Thyroid gland (tissue), 4 donors: ENCODE measurements at regions not wholly inside any gene's neighbourhood (a gene's known extent, or its start where the extent isn't known, plus 50 kb on each side); places are given as distances from the start of the nearest gene placed in this dataset.

Experiments
- DNase-seq, 2 donors: peaks; one replicate each; pipeline ENCODE4 v3.0.0-alpha.2; 2019
- H3K27ac ChIP-seq, 3 donors: fragments of 200-600 bp; sonication (generic); 1 replicate in 2 of 3; 2 replicates in 1 of 3; pipeline ENCODE4 v1.5.1; 2016 to 2019; ENCODE audit warnings: mild to moderate bottlenecking in 1 of 3, moderate library complexity in 1 of 3
- H3K27me3 ChIP-seq: fragments of 200-600 bp; sonication (generic); one replicate; pipeline ENCODE4 v1.5.1; 2019
- H3K36me3 ChIP-seq, 2 donors: fragments of 200-600 bp; sonication (generic); one replicate each; pipeline ENCODE4 v1.5.1; 2016 to 2019
- H3K4me1 ChIP-seq, 2 donors: fragments of 200-600 bp; sonication (generic); one replicate each; pipeline ENCODE4 v1.5.1; 2017 to 2019
- H3K4me3 ChIP-seq, 3 donors: fragments of 200-600 bp; sonication (generic); replicated peaks in 1 of 3; 1 replicate in 2 of 3; 2 replicates in 1 of 3; pipeline ENCODE4 v1.5.1; 2016; ENCODE audit warnings: mild to moderate bottlenecking in 1 of 3
- H3K9me3 ChIP-seq: fragments of 200-600 bp; sonication (generic); one replicate; pipeline ENCODE4 v1.5.1; 2017
- POLR2A ChIP-seq, 2 donors: fragments of 450-650 bp; IDR thresholded peaks; one replicate each; pipeline ENCODE4 v1.6.1; 2017; ENCODE audit warnings: antibody characterized with exemption in 2 of 2, mild to moderate bottlenecking in 2 of 2, moderate library complexity in 1 of 2
- WGBS, 2 donors: methylation state at CpG; one replicate each; pipeline ENCODE4 v1.1.5; 2017; 5-methylcytosine and 5-hydroxymethylcytosine counted together
- intact Hi-C: fragments of 100-400 bp; cut with DNase I; formaldehyde crosslinking; loops from one replicate; pipeline ENCODE4 v1.15.1; 2023
- TF ChIP-seq, protein P1 (sequence below), 6 experiments: fragments of 200-600 bp in 3 of 6; fragments of 450-650 bp in 3 of 6; sonication (generic) in 3 of 6; IDR thresholded peaks; one replicate each; pipeline ENCODE4 v1.5.1; 2016 to 2019; ENCODE audit warnings: antibody characterized with exemption in 6 of 6, mild to moderate bottlenecking in 2 of 6, inconsistent platforms in 1 of 6, moderate library complexity in 1 of 6

DNA sequence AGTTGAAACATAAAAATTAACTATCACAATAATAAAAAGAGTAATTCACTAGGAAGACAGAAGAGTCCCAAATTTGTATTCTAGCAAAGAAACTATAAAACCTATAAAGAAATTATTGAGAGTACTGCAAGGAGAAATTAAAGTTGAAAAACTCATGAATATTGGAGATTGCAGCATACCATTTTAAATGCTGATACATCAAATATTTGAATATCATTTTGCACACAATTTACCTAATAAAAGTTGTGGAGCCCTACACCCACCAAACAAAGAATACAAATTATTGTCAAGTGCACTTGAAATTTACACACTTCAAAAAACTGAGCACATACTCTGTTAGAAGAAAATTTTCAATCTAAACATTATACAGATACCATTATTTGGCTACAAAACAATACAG is 531.6 kb upstream of the SMIM21 start:
- no peak for TF ChIP-seq POLR2A (IDR thresholded peaks at IDR 0.05)
- TF ChIP-seq, protein P1, sequence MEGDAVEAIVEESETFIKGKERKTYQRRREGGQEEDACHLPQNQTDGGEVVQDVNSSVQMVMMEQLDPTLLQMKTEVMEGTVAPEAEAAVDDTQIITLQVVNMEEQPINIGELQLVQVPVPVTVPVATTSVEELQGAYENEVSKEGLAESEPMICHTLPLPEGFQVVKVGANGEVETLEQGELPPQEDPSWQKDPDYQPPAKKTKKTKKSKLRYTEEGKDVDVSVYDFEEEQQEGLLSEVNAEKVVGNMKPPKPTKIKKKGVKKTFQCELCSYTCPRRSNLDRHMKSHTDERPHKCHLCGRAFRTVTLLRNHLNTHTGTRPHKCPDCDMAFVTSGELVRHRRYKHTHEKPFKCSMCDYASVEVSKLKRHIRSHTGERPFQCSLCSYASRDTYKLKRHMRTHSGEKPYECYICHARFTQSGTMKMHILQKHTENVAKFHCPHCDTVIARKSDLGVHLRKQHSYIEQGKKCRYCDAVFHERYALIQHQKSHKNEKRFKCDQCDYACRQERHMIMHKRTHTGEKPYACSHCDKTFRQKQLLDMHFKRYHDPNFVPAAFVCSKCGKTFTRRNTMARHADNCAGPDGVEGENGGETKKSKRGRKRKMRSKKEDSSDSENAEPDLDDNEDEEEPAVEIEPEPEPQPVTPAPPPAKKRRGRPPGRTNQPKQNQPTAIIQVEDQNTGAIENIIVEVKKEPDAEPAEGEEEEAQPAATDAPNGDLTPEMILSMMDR (IDR thresholded peaks at IDR 0.05), result no peak
- H3K27me3 ChIP-seq, result no peaks in the 10 kb centered on the region
- DNase-seq, result no peak
- no peak overlapping the region for H3K27ac ChIP-seq
- H3K9me3 ChIP-seq, result no peaks in the 10 kb centered on the region
- H3K36me3 ChIP-seq, result no peaks in the 10 kb centered on the region
- no peaks in the 10 kb centered on the region for H3K4me1 ChIP-seq
- no peak overlapping the region for H3K4me3 ChIP-seq
- intact Hi-C loops, result no loop called here

DNA sequence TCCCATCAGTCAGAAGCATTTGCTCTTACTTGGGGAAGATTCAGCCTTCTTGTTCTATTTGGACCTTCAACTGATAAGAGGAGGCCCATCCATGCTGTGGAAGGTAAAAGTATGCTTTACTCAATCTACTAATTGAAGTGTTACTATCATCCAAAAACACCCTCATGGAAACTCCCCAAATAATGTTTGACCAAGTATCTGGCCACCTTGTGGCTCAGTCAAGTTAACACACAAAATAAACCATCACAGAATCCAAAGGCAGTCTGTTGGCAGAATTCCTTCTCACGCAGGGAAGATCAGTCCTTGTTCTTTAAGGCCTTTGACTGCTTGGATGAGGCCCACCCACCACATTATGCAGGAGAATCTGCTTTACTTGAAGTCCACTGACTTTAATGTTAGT is 531.2 kb upstream of the SMIM21 start:
- Histone ChIP-seq H3K4me1 (no peaks in the 10 kb centered on the region), H3K36me3 (no peaks in the 10 kb centered on the region)
- WGBS, 2 donors, result 95 to 100% methylated on average over 1 of the region's 1 CpG

DNA sequence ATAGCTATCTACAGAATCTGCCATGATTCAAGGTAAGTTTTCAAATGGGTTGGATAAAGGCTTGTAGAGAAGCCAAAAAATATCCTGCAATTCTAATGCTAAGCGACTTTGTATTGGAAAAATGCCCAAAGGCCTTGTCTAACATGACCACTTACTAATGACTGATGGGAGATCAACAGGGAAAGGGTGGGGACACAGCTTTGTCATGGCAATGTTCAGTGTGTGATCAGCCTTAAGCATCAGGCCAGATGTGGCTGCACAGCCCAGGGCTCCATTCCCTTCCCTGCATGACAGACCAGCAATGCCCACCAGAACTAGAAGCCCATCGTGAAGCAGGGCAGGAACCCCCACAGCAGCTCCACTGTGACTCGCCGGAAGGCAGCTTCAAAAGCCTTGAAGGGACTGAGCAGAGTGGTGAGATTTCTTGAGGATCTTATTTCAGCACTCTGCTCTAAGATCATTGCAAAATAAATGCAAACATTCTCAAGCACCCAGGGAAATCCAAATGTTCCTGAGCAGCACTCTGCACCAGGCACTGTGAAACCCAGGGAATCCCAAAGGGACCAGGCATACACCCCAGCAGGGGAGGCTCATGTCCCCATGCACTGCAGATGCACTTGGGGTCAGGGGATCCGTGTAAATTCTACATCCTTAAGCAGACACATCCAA is 517.9 kb upstream of the SMIM21 start:
- no peak for TF ChIP-seq POLR2A (IDR thresholded peaks at IDR 0.05)
- TF ChIP-seq, protein P1 (IDR thresholded peaks at IDR 0.05), result no peak
- H3K9me3 ChIP-seq, result no peaks in the 10 kb centered on the region
- no peak for DNase-seq
- H3K27ac ChIP-seq, result no peak overlapping the region
- 71 to 81% methylated on average over 5 of the region's 5 CpGs for WGBS, 2 donors
- H3K27me3 ChIP-seq, result no peaks in the 10 kb centered on the region
- H3K36me3 ChIP-seq, result no peaks in the 10 kb centered on the region
- intact Hi-C loops, result no loop called here
- H3K4me3 ChIP-seq, result no peak overlapping the region
- H3K4me1 ChIP-seq, result no peaks in the 10 kb centered on the region

More for the DNA sequence above, 531.2 kb upstream of the SMIM21 start:
- Histone ChIP-seq H3K27ac (no peak overlapping the region), H3K27me3 (no peaks in the 10 kb centered on the region), H3K4me3 (no peak overlapping the region), H3K9me3 (no peaks in the 10 kb centered on the region)
- TF ChIP-seq POLR2A (IDR thresholded peaks at IDR 0.05), result no peak
- TF ChIP-seq, protein P1 (IDR thresholded peaks at IDR 0.05), result no peak
- intact Hi-C loops, result no loop called here
- no peak for DNase-seq

DNA sequence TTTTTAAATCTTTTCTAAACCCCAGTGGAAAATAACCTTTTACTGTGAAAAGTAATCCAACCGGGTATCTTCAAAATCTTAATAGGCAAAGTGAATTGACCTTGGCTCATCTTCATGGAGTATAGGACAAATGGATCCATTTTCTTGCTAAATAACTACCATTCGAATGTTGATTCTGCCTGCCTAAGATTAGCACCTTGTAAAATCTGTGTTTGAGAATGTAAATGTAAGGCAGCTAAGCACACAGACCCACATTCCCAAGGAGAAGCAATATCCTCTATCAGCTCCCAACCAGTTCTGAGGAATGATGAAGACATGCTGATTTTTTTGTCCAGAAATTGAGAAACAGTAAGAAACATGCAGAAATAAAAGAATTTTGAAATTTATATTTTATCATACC is 509.8 kb upstream of the SMIM21 start:
- Histone ChIP-seq H3K27ac (no peak overlapping the region), H3K4me3 (no peak overlapping the region), H3K36me3 (no peaks in the 10 kb centered on the region), H3K4me1 (no peaks in the 10 kb centered on the region), H3K9me3 (no peaks in the 10 kb centered on the region), H3K27me3 (no peaks in the 10 kb centered on the region)
- DNase-seq, result no peak
- TF ChIP-seq POLR2A (IDR thresholded peaks at IDR 0.05), result no peak
- TF ChIP-seq, protein P1 (IDR thresholded peaks at IDR 0.05), result no peak
- intact Hi-C loops, result no loop called here
- WGBS, 2 donors, result 16 to 30% methylated on average over 2 of the region's 2 CpGs

DNA sequence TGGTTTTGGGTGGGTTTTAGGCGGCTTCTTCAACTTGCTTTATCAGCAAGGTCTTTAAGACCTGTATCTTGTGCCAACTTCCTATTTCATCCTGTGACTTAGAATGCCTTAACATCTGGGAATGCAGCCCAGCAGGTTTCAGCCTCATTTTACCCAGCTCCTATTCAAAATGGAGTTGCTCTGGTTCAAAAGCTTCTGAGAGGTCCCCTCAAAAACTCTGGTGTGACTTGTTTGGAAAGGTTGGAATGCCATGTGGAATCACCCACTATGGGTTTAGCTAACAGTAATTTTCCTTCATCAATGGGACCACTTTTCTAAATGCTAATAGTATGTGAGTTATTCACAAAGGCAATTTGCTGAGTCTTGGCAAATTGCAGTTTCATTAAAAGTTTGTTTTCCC is 509.4 kb upstream of the SMIM21 start:
- Histone ChIP-seq H3K36me3 (no peaks in the 10 kb centered on the region), H3K9me3 (no peaks in the 10 kb centered on the region), H3K4me3 (no peak overlapping the region), H3K4me1 (no peaks in the 10 kb centered on the region), H3K27ac (no peak overlapping the region), H3K27me3 (no peaks in the 10 kb centered on the region)
- TF ChIP-seq POLR2A (IDR thresholded peaks at IDR 0.05), result no peak
- TF ChIP-seq, protein P1 (IDR thresholded peaks at IDR 0.05), result no peak
- intact Hi-C loops, result no loop called here
- no peak for DNase-seq
- WGBS, 2 donors, result 91 to 100% methylated on average over 1 of the region's 1 CpG
